AG04450 (cell line): ENCODE measurements at regions not wholly inside any gene's neighbourhood (a gene's known extent, or its start where the extent isn't known, plus 50 kb on each side); places are given as distances from the start of the nearest gene placed in this dataset.
A peak's percentile ranks its signal among the peaks of the same experiment; 100 is the strongest.

Experiments used
- CTCF ChIA-PET: fragments of 300-600, 350-600 bp; formaldehyde crosslinking; extraction: SDS; loops from one replicate; lab custom pipeline; 2022; ENCODE audit warnings: antibody characterized with exemption, inconsistent platforms; lab: Charles Lee
- POLR2A ChIA-PET: fragments of 350-600 bp; formaldehyde crosslinking; extraction: SDS; loops from one replicate; lab custom pipeline; 2021; ENCODE audit warnings: antibody characterized with exemption, inconsistent platforms; lab: Yijun Ruan, JAX
- DNase-seq: peaks from one replicate; pipeline ENCODE4 v3.0.0-alpha.2; 2011; ENCODE audit warnings: low read depth, low spot score
- H3K27ac ChIP-seq: one replicate; pipeline ENCODE4 v1.5.1; 2012; ENCODE audit warnings: low read depth, low read length, control low read depth
- H3K27me3 ChIP-seq: one replicate; pipeline ENCODE4 v1.6.0; 2012; ENCODE audit warnings: low read length; ENCODE audit not compliant: control insufficient read depth, insufficient read depth
- H3K4me3 ChIP-seq: 2 replicates; pipeline ENCODE4 v1.5.1; 2011; ENCODE audit warnings: mild to moderate bottlenecking, low read depth, low read length, control low read depth
- H3K9me3 ChIP-seq: 2 replicates; pipeline ENCODE4 v1.5.1; 2012; ENCODE audit warnings: low read length; ENCODE audit not compliant: control insufficient read depth, insufficient read depth
- TF ChIP-seq, protein P1 (sequence below): IDR thresholded peaks from 2 replicates; pipeline ENCODE4 v1.5.1; 2011; ENCODE audit warnings: low read depth, low read length, control low read depth, inconsistent platforms

GRCh38 chr3:25863011-25863415, 73.1 kb downstream of the OXSM start:
- TF ChIP-seq, protein P1, sequence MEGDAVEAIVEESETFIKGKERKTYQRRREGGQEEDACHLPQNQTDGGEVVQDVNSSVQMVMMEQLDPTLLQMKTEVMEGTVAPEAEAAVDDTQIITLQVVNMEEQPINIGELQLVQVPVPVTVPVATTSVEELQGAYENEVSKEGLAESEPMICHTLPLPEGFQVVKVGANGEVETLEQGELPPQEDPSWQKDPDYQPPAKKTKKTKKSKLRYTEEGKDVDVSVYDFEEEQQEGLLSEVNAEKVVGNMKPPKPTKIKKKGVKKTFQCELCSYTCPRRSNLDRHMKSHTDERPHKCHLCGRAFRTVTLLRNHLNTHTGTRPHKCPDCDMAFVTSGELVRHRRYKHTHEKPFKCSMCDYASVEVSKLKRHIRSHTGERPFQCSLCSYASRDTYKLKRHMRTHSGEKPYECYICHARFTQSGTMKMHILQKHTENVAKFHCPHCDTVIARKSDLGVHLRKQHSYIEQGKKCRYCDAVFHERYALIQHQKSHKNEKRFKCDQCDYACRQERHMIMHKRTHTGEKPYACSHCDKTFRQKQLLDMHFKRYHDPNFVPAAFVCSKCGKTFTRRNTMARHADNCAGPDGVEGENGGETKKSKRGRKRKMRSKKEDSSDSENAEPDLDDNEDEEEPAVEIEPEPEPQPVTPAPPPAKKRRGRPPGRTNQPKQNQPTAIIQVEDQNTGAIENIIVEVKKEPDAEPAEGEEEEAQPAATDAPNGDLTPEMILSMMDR, result no peak
- CTCF ChIA-PET, result interaction anchor here (1.2 kb wide), 1 partner anchor 215 kb away, joined by 3 read pairs; no protein-coding TSS in a partner anchor
- H3K27ac ChIP-seq, result no peak overlapping the region
- H3K4me3 ChIP-seq, result no peak overlapping the region
- no peak for DNase-seq
- POLR2A ChIA-PET, result interaction anchor here (0.6 kb wide), 1 partner anchor 58 kb away, joined by 3 read pairs; no protein-coding TSS in a partner anchor
- H3K9me3 ChIP-seq, result no peaks in the 10 kb centered on the region
- no peaks in the 10 kb centered on the region for H3K27me3 ChIP-seq

GRCh38 chr3:25863416-25863959, 73.6 kb downstream of the OXSM start:
- H3K27ac ChIP-seq, result no peak overlapping the region
- TF ChIP-seq, protein P1, result 0 out of 2 replicates have a peak, but pooled peaks have one; percentile 23
- no peak overlapping the region for H3K4me3 ChIP-seq
- no peak for DNase-seq
- no peaks in the 10 kb centered on the region for H3K9me3 ChIP-seq
- H3K27me3 ChIP-seq, result no peaks in the 10 kb centered on the region
- POLR2A ChIA-PET, result no interaction called here
- CTCF ChIA-PET, result interaction anchor here (0.7 to 1.2 kb wide), 2 partner anchors 13 to 215 kb away, joined by 4 to 6 read pairs; no protein-coding TSS in a partner anchor

DNA sequence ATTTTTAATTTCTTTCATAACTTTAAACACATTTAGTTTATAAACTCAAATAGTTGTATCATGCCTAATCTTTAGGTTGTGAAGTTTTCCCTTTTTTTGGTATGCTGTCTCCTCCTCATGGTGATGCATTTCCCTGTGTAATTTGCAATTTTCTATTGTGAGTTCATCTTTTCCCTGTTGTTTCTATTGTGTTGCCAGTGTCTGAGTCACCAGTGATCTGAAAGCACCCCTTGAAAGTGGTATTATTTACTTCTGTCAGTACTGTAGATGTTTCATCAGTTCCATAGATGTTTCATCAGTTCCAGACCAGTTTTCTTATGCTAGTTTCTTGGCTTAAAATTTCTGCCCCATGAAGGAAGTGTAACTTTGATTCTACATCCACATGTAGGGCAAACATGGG, 80.6 kb downstream of the OXSM start:
- no peak overlapping the region for H3K27ac ChIP-seq
- DNase-seq, result no peak
- POLR2A ChIA-PET, result no interaction called here
- no peaks in the 10 kb centered on the region for H3K9me3 ChIP-seq
- H3K27me3 ChIP-seq, result no peaks in the 10 kb centered on the region
- TF ChIP-seq, protein P1, result no peak
- no peak overlapping the region for H3K4me3 ChIP-seq
- CTCF ChIA-PET, result no interaction called here

DNA sequence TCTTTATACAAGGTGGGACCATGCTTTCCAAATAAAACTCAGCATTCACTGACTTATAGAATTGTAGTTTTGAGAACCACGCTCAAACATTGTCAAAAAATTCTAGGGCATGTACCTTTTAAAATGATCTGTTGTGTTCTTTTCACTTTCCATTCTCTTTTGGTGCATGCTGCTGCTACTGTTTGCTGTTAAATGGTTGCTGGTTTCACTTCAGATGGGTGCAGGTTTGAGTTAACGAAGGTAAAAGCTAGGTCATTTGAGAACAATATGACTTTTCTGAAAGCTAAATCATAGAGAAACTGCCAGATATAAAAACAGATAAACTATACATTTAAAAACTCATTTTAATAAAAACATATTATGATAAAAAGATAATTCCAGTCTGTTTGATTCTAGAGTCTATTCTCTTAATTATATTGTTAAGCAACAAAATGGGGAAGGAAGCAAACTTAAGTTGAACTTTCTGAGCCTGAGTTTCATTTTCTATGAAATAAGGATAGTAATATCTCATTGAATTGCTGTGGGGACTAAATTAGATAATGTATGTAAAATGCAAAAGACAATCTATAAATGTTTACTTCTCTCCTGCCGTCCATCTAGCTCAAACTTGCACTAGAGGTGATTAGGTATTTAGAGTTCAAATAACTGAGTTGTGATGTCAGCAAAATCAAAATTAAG, 82.4 kb downstream of the OXSM start:
- no peaks in the 10 kb centered on the region for H3K9me3 ChIP-seq
- DNase-seq, result no peak
- H3K27ac ChIP-seq, result no peak overlapping the region
- ChIA-PET CTCF (no interaction called here), POLR2A (no interaction called here)
- no peak overlapping the region for H3K4me3 ChIP-seq
- H3K27me3 ChIP-seq, result no peaks in the 10 kb centered on the region
- TF ChIP-seq, protein P1, result no peak

DNA sequence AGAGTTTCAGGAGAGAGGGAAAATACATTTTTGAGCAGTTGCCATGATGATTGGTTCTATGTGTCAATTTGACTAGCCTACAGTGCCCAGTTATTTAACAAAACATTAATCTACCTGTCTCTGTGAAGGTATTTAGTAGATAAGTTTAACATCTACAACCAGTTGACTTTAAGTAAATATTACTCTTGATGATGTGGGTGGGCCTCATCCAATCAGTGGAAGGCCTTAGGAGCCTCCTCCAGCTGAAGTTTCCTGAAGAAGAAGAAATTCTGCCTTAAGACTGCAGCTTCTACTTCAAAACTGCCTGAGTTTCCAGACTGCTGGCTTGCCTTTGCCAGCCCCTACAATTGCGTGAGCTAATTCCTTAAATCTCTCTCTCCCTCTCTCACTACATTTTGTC, 93.6 kb downstream of the OXSM start:
- TF ChIP-seq, protein P1, result no peak
- no peaks in the 10 kb centered on the region for H3K9me3 ChIP-seq
- no peak overlapping the region for H3K4me3 ChIP-seq
- H3K27ac ChIP-seq, result no peak overlapping the region
- no peak for DNase-seq
- CTCF ChIA-PET, result no interaction called here
- POLR2A ChIA-PET, result no interaction called here
- no peaks in the 10 kb centered on the region for H3K27me3 ChIP-seq
